ENCODE measurements at regions not wholly inside any gene's neighbourhood (a gene's known extent, or its start where the extent isn't known, plus 50 kb on each side); places are given as distances from the start of the nearest gene placed in this dataset.
"Not testable (repeated sequence)": the region's sequence is repeated elsewhere in the genome, so short reads cannot be mapped to it uniquely, and the experiment has no call there.

- no peak for DNase-seq
Observed at GRCh38 chr3:110905121-110905520, 166.5 kb upstream of the NECTIN3 start.

GRCh38 chr3:110909839-110910238 lies 161.8 kb upstream of the NECTIN3 start:
- no peak for DNase-seq

DNA sequence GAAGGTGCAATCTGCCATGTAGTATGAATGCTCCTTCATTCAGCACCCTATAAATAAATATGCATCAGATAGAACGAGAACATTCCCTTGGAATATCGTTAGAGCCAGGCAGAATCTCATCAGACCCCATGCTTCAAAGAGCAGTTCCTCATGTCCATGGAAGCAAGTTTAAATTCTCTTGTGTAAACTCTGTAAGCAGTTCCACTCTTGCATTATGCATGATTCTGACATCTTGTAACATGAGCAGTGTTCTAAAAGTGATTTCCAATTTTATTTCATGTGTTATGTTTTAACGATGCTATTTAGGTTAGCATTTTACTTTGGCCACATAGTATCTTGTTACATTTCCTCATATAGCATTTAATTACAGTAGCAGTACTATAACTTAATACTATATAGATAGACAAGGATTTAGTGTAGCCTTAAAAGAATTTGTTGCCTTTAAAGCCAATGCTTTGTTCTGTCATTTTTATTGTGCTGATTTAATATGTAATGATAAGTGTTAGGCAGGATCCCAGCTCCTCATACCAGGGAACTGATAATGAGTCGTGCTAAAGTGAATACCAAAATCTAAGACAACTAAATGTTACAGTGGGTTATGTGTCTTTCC lies 161.2 kb upstream of the NECTIN3 start:
- DNase-seq, result no peak

GRCh38 chr3:110918963-110919362 lies 152.7 kb upstream of the NECTIN3 start:
- no peak for DNase-seq

GRCh38 chr3:110925798-110926197 lies 145.8 kb upstream of the NECTIN3 start:
- no peak for DNase-seq

- DNase-seq, result no peak
Observed at GRCh38 chr3:110928016-110928662, 143.5 kb upstream of the NECTIN3 start.

- DNase-seq, result no peak
Observed at GRCh38 chr3:110929816-110930215, 141.8 kb upstream of the NECTIN3 start.

DNA sequence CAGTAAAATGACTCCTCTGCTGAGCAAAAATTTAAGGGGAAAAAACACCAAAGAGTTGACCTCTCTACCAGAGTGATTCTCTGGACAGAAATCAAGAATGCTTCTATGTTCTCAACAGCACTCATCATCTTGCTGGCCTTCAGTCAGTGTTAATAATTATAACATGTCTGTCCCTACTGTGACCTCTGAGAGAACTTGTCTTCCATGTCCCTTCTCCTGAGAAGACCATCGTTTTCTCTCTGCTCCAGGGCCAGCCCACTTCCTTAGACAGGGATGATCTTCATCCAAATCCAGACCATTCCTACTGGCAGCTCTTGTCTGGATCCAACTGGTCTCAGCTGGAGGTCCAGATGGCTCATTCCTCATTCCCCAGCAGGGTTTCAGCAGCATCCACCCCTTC lies 139.0 kb upstream of the NECTIN3 start:
- no peak for DNase-seq

DNA sequence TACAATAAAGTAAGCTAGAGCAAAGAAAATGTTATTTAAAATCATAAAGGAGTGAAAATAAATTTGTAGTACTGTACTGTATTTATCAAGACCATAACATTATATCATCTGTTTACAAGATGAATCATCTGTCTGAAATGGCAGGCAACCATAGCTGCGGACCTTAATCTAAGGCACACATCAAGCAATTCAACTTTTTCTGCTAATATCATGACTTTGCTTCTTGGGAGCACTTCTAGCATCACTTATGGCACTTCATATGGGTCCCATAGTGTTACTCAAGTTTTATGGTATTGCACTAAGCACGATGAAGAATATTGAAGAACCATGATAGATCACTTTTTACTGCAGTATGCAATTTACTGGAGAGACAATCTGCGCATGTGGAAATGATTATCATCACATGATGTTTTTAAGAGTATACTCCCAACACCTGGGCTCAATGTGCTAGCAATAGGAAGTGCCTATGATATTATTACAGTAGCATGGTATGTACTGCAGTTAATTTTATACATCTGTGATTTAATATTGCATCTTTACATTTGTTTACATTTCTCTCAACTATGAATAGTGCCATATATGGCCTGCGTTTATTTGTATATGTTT lies 137.7 kb upstream of the NECTIN3 start:
- DNase-seq, result no peak

- DNase-seq, result no peak
Observed at GRCh38 chr3:110938629-110939028, 133.0 kb upstream of the NECTIN3 start.

- no peak for DNase-seq
Observed at GRCh38 chr3:110940055-110940454, 131.6 kb upstream of the NECTIN3 start.

GRCh38 chr3:110944782-110945181 lies 126.8 kb upstream of the NECTIN3 start:
- no peak for DNase-seq

- no peak for DNase-seq
Observed at GRCh38 chr3:110946810-110947209, 124.8 kb upstream of the NECTIN3 start.

GRCh38 chr3:110949194-110949593 lies 122.4 kb upstream of the NECTIN3 start:
- not testable (repeated sequence) for DNase-seq

DNA sequence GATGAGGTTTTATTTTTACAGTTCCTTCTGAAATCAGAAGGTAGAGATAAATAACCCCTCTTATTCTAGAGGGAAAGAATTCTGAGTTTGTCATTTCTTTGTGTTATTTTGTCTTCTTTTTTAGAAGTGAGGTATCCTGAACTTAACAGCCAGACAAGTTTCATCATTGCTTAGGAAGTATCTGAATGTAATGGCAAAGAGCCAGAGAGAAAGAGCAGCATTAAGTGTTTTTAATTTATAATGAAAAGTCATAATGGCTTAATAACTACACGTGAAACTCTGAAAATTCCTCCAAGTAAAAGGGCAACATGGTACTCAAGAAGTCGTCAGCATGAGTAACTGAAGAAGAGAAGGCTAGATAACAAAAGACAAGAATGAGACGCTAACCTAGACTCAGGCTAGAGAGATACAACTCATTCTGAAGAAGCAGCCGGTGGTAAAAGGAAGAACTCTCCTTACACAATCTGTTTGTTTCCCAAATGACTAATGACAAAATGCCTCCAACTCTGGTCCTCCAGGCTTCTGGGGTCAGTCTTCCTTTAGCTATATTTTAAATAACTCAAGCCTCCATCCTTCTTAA lies 116.2 kb upstream of the NECTIN3 start:
- no peak for DNase-seq

GRCh38 chr3:110956081-110956480 lies 115.5 kb upstream of the NECTIN3 start:
- no peak for DNase-seq

- no peak for DNase-seq
Observed at GRCh38 chr3:110957247-110958025, 114.2 kb upstream of the NECTIN3 start.

DNA sequence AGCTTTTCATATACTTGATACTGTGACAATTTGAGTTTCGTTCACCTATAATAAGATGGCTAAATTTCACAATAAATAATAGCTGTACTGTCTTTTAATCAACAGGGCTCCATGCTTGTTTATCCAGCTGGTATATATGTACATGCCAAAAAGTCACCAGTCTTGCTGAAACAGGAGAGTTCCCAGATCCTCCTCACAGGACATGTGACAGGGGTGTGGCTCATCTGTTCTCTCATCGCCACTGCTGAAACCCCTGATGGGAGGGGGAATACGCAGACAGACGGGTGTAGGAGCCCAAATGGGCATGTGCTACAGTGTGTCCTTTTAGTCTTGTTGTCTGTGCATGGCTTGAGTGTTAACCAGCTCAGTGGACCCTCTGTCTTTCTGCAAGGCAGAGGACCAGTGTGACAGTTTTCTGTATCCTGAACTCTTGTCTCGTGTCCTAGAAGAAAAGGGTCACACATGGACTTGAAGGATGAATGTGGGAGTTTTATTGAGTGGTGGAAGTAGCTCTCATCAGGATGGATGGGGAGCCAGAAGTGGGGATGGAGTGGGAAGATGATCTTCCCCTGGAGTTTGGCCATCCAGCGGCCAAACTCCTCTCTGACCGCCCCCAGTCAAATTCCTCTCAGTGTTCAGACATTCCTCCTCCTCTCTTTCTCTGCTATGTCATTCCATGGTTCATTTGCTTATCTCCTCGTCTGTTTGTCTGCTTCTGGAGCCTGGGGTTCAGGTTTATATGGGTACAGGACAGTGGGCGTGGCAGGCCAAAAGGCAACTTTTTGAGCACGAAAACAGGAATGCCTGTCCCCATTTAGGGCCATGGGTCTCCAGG lies 113.1 kb upstream of the NECTIN3 start:
- DNase-seq, result no peak

DNA sequence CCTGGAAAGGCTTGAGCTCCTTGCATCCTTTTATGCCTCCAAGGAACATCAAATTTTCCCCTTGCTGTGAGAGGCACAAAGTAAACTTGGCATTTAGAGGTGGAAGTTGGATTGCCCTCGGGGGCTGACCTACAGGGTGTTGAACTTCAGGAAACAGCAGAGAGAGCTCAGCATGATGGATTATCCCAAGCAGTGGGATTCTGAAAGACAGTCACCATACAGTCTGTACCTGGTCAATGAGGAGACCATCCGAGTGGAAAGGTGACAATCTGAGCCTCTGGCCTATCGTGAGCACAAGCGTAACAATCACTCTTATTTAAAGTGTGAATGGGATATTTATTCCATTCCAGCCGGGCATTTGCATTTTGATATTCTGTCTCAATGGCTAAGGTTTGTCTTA lies 105.6 kb upstream of the NECTIN3 start:
- DNase-seq, result no peak

DNA sequence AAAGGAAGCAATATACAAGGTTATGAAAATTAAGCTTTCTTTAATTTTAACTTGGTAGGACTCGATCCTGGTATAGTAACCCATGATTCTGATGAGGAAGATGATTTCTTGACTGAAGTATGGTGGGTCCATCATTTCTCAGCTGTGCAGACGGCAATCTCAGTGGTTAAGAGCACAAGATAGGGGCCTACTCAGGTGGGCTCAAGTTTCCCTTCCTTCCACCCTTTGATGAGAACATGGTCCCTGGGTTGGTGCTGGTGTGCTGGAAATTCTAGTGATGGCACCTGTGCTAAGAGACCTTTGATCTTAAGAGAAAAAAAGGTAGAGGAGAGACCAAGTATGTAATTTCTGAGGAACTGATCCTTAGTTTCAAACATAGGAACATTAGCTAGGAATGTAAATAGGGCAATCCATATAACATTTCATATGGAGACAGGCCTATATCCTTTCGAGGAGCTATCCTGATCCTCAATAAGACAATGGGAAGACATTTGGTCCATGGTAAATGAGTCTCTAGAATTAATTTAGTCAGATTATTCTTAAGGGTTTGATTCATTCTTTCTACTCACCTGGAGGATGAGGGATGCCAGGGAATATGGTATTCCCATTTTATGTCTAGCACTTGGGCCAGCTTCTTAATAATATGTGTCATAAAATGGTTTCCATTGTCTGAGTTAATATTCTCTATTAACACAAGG lies 104.5 kb upstream of the NECTIN3 start:
- no peak for DNase-seq

GRCh38 chr3:110968076-110968475 lies 103.5 kb upstream of the NECTIN3 start:
- no peak for DNase-seq
